T-cell (primary cell): ENCODE measurements at regions not wholly inside any gene's neighbourhood (a gene's known extent, or its start where the extent isn't known, plus 50 kb on each side); places are given as distances from the start of the nearest gene placed in this dataset.
"Not testable (repeated sequence)": the region's sequence is repeated elsewhere in the genome, so short reads cannot be mapped to it uniquely, and the experiment has no call there.

ENCODE experiments used
- ATAC-seq, 4 experiments: fragments of 200-7000 bp in 3 of 4; fragments of 150-1000 bp in 1 of 4; cut with Tn5 transposase; replicated peaks in 1 of 4; 1 replicate in 3 of 4; 2 replicates in 1 of 4; pipeline ENCODE4 v1.10.0; 2021; ENCODE audit warnings: moderate library complexity in 3 of 4, mild to moderate bottlenecking in 2 of 4, moderate number of reproducible peaks in 1 of 4
- CTCF ChIA-PET, 2 donors: fragments of 300-600 bp; sonication (Branson Sonifier 250); formaldehyde crosslinking; loops; one replicate each; lab custom pipeline; 2022; ENCODE audit warnings: antibody characterized with exemption in 2 of 2; lab: Charles Lee
- POLR2A ChIA-PET, 2 donors: fragments of 300-600 bp; sonication (Branson Sonifier 250); formaldehyde crosslinking; loops; one replicate each; lab custom pipeline; 2022; ENCODE audit warnings: antibody characterized with exemption in 2 of 2; lab: Charles Lee
- DNase-seq, 35 experiments: peaks; one replicate each; pipeline versions ENCODE4 v3.0.0 to v3.0.0-alpha.2; 2013 to 2023
- H3K27ac ChIP-seq: one replicate; pipeline ENCODE4 v1.5.1; 2013; ENCODE audit warnings: low read length
- H3K27me3 ChIP-seq, 2 experiments: replicated peaks in 1 of 2; 1 replicate in 1 of 2; 2 replicates in 1 of 2; pipeline versions ENCODE4 v1.6.1 to v1.7.0; 2013; ENCODE audit warnings: low read length in 1 of 2, mixed read lengths in 1 of 2; ENCODE audit not compliant: control insufficient read depth in 2 of 2, insufficient read depth in 2 of 2; ENCODE audit errors: extremely low read depth in 1 of 2
- H3K36me3 ChIP-seq, 2 donors: 1 replicate in 1 of 2; 2 replicates in 1 of 2; pipeline versions ENCODE4 v1.6.1 to v1.7.0; 2013; ENCODE audit warnings: low read length in 1 of 2; ENCODE audit not compliant: control insufficient read depth in 2 of 2, insufficient read depth in 1 of 2; ENCODE audit errors: extremely low read depth in 1 of 2
- H3K4me1 ChIP-seq, 2 experiments: 1 replicate in 1 of 2; 2 replicates in 1 of 2; pipeline versions ENCODE4 v1.6.1 to v1.7.0; 2013; ENCODE audit warnings: low read length in 2 of 2, mixed read lengths in 1 of 2; ENCODE audit not compliant: insufficient read depth in 2 of 2, control insufficient read depth in 1 of 2; ENCODE audit errors: extremely low read depth in 1 of 2
- H3K4me3 ChIP-seq, 2 donors: 1 replicate in 1 of 2; 2 replicates in 1 of 2; pipeline versions ENCODE4 v1.5.1 to v1.7.0; 2013; ENCODE audit warnings: mild to moderate bottlenecking in 2 of 2, low read length in 1 of 2, moderate library complexity in 1 of 2; ENCODE audit not compliant: control insufficient read depth in 1 of 2; ENCODE audit errors: extremely low read depth in 1 of 2
- H3K9me3 ChIP-seq: 2 replicates; pipeline ENCODE4 v1.7.0; 2013
- H3K27ac Mint-ChIP-seq, 2 donors: one replicate each; pipeline ENCODE4 v1.8.0; 2020 to 2021; ENCODE audit warnings: mild to moderate bottlenecking in 2 of 2, mixed read lengths in 2 of 2
- H3K27me3 Mint-ChIP-seq, 2 donors: one replicate each; pipeline ENCODE4 v1.8.0; 2021 to 2022; ENCODE audit warnings: mixed read lengths in 2 of 2
- H3K36me3 Mint-ChIP-seq: one replicate; pipeline ENCODE4 v1.8.0; 2021; ENCODE audit warnings: mixed read lengths
- H3K4me1 Mint-ChIP-seq, 3 donors: one replicate each; pipeline ENCODE4 v1.8.0; 2020 to 2022; ENCODE audit warnings: mixed read lengths in 3 of 3, mild to moderate bottlenecking in 1 of 3
- H3K4me3 Mint-ChIP-seq, 3 donors: one replicate each; pipeline ENCODE4 v1.8.0; 2020 to 2022; ENCODE audit warnings: mild to moderate bottlenecking in 3 of 3, mixed read lengths in 3 of 3, moderate library complexity in 3 of 3
- H3K9me3 Mint-ChIP-seq, 3 donors: one replicate each; pipeline ENCODE4 v1.8.0; 2020 to 2022; ENCODE audit warnings: mixed read lengths in 3 of 3
- WGBS: methylation state at CpG from one replicate; pipeline ENCODE4 v1.1.5; 2013; ENCODE audit warnings: missing lambda C conversion rate; ENCODE audit not compliant: insufficient coverage; 5-methylcytosine and 5-hydroxymethylcytosine counted together

DNA sequence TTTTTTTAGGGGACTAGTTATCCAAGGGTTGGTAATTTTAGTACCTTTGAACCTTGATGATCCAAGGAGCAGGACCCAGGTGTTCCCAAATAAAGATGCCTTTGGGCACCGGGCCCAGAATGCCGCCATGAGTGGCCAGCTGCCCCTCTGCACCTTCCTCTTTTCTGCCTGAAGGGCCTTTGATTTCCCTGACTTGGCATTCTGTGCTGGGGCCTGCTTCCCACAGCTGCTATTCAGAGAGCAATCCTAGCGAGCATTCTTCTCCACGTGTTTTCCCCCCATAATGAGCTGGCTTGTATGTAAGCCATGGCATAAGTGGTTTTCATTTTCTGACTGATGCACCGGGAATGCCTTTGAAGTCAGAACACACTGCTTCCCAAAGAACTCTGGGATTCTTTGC, 77.6 kb upstream of the FAM72C start:
- H3K4me3 ChIP-seq, H3K27ac ChIP-seq, CTCF ChIA-PET, DNase-seq, H3K27me3 ChIP-seq, H3K9me3 ChIP-seq, H3K36me3 Mint-ChIP-seq, H3K27ac Mint-ChIP-seq, H3K27me3 Mint-ChIP-seq, H3K36me3 ChIP-seq, H3K4me1 ChIP-seq, H3K4me3 Mint-ChIP-seq, ATAC-seq, POLR2A ChIA-PET, H3K9me3 Mint-ChIP-seq, H3K4me1 Mint-ChIP-seq: not testable (repeated sequence)
- no CpG with 5 or more reads among the region's 5 CpGs for WGBS

DNA sequence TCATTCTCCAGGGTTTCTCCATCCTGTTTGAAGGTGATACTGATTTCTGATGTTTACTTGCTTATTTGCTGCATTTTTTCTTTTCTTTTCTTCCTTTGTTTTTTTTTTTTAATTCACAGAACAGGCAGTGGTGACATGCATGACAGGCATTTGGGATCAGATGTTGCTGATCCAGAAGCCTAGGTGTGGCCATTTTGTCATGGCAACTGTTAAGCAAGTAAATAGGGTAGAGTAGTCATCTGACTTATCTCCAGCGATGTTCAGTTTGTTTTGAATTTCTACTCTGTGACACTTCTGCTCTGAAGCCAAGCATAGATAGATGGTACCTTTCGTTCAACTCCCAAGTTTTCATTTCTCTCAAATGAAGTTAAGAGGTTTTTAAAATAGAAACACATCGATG, 74.9 kb upstream of the FAM72C start:
- H3K4me1 Mint-ChIP-seq, H3K4me3 ChIP-seq, CTCF ChIA-PET, H3K27me3 Mint-ChIP-seq, H3K27ac ChIP-seq, ATAC-seq, H3K36me3 Mint-ChIP-seq, DNase-seq, H3K9me3 Mint-ChIP-seq, H3K9me3 ChIP-seq, POLR2A ChIA-PET, H3K4me1 ChIP-seq, H3K27ac Mint-ChIP-seq, H3K27me3 ChIP-seq, H3K4me3 Mint-ChIP-seq, H3K36me3 ChIP-seq: not testable (repeated sequence)
- no CpG with 5 or more reads among the region's 3 CpGs for WGBS

GRCh38 chr1:144045751-144046546, 74.2 kb upstream of the FAM72C start:
- peak; percentile 48 to 88 (median 64) for ATAC-seq
- H3K27me3 ChIP-seq, H3K4me1 Mint-ChIP-seq, H3K9me3 Mint-ChIP-seq, H3K9me3 ChIP-seq, CTCF ChIA-PET, H3K4me3 ChIP-seq, H3K27ac ChIP-seq, H3K27ac Mint-ChIP-seq, H3K36me3 ChIP-seq, H3K27me3 Mint-ChIP-seq, H3K4me1 ChIP-seq, H3K4me3 Mint-ChIP-seq, POLR2A ChIA-PET, H3K36me3 Mint-ChIP-seq: not testable (repeated sequence)
- no CpG with 5 or more reads among the region's 13 CpGs for WGBS
- peak in 26 of 35 experiments; percentile 0 to 67 (median 19) for DNase-seq

GRCh38 chr1:144042251-144042650, 70.5 kb upstream of the FAM72C start:
- H3K36me3 ChIP-seq, H3K36me3 Mint-ChIP-seq, H3K27ac Mint-ChIP-seq, H3K4me1 Mint-ChIP-seq, H3K4me3 Mint-ChIP-seq, H3K27me3 ChIP-seq, H3K4me1 ChIP-seq, H3K9me3 Mint-ChIP-seq, H3K4me3 ChIP-seq, H3K9me3 ChIP-seq, CTCF ChIA-PET, ATAC-seq, POLR2A ChIA-PET, DNase-seq, H3K27ac ChIP-seq, H3K27me3 Mint-ChIP-seq: not testable (repeated sequence)
- WGBS = no CpG with 5 or more reads among the region's 1 CpG

GRCh38 chr1:144040293-144040692, 68.5 kb upstream of the FAM72C start:
- H3K9me3 ChIP-seq, H3K4me3 ChIP-seq, H3K4me1 Mint-ChIP-seq, DNase-seq, H3K4me3 Mint-ChIP-seq, POLR2A ChIA-PET, H3K27me3 ChIP-seq, H3K36me3 ChIP-seq, H3K27ac Mint-ChIP-seq, CTCF ChIA-PET, H3K4me1 ChIP-seq, H3K9me3 Mint-ChIP-seq, H3K27ac ChIP-seq, ATAC-seq, H3K27me3 Mint-ChIP-seq, H3K36me3 Mint-ChIP-seq: not testable (repeated sequence)
- WGBS = no CpG with 5 or more reads among the region's 3 CpGs

GRCh38 chr1:144034045-144034444, 62.3 kb upstream of the FAM72C start:
- POLR2A ChIA-PET, H3K4me3 ChIP-seq: not testable (repeated sequence)

DNA sequence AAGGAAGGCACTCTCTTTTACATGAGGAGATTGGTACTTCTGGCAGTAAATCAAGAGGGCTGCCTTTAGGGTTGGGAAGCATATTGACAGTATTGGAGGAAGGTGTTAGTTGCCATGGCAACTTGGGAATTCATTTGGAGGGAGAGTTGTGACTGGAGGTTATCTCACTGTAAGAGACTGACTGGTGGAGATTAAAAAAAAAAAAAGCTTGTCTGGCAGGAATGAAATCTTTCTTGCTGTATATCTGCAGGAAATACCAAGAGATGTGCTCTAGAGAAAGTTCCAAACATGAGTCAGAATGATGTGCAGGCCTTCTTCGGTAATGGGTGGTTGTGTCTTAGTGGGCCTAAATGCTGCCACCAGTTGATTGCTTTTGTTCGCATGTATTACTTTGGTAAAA, 59.8 kb upstream of the FAM72C start:
- H3K9me3 Mint-ChIP-seq, POLR2A ChIA-PET, DNase-seq: not testable (repeated sequence)

More at GRCh38 chr1:144034045-144034444, 62.3 kb upstream of the FAM72C start:
- H3K27ac ChIP-seq, H3K36me3 Mint-ChIP-seq, H3K9me3 ChIP-seq, H3K27ac Mint-ChIP-seq, H3K4me1 Mint-ChIP-seq, H3K27me3 ChIP-seq, ATAC-seq, H3K27me3 Mint-ChIP-seq, H3K36me3 ChIP-seq, DNase-seq, H3K9me3 Mint-ChIP-seq, H3K4me1 ChIP-seq, H3K4me3 Mint-ChIP-seq, CTCF ChIA-PET: not testable (repeated sequence)
- no CpG with 5 or more reads among the region's 3 CpGs for WGBS

More for the DNA sequence above, 59.8 kb upstream of the FAM72C start:
- H3K27ac ChIP-seq, H3K9me3 ChIP-seq, H3K27ac Mint-ChIP-seq, H3K36me3 ChIP-seq, H3K4me1 Mint-ChIP-seq, H3K4me3 ChIP-seq, H3K27me3 Mint-ChIP-seq, H3K27me3 ChIP-seq, H3K4me3 Mint-ChIP-seq, CTCF ChIA-PET, ATAC-seq, H3K4me1 ChIP-seq, H3K36me3 Mint-ChIP-seq: not testable (repeated sequence)
- no CpG with 5 or more reads among the region's 2 CpGs for WGBS
